ENCODE measurements at regions not wholly inside any gene's neighbourhood (a gene's known extent, or its start where the extent isn't known, plus 50 kb on each side); places are given as distances from the start of the nearest gene placed in this dataset.

DNA sequence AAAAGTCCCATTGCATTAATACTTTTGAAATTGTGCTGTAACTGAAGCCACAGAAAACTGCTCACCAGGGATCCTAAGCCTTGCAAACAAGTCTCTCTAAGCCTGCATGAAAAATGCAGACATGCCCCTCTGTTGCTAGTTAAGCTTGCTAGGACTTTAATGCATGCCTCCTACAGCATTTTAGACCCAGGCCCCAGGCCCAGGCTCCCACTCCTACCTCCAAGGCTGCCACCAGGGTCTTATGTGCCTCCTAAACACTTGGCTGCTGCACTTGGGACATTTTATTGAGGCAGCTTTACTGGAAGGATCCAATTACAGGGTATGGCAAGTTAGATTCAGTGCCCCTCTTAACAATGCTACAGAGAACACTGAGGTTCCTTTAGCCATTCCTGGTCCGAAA is 467.3 kb upstream of the CLINT1 start:
- H3K27ac ChIP-seq (ENCODE audit: control insufficient read depth, insufficient read depth), result no peak overlapping the region
- no peaks in the 10 kb centered on the region for H3K36me3 ChIP-seq (ENCODE audit: control insufficient read depth in 2 of 2, insufficient read depth in 2 of 2, low read length in 1 of 2)
- no TSS peak for BruUV-seq (replicated peaks)
- ATAC-seq (no peak), FAIRE-seq (no peak), DNase-seq (ENCODE audit: low read depth, low spot score) (no peak)
- intact Hi-C loops (cut with micrococcal nuclease; ENCODE audit: unreplicated experiment), result no loop called here
- RAD21 ChIA-PET (ENCODE audit: unreplicated experiment), result no interaction called here
- no peak overlapping the region for H3K9ac ChIP-seq (ENCODE audit: control insufficient read depth, insufficient read depth, low read length)
- H2AFZ ChIP-seq (ENCODE audit: control insufficient read depth, low read depth, low read length), result no peak overlapping the region
- no peak overlapping the region for H3K4me2 ChIP-seq (ENCODE audit: control insufficient read depth, insufficient read depth)
- CTCF ChIA-PET, result interaction anchor here (1.4 kb wide), 1 partner anchor 217 kb away, joined by 3 read pairs; no protein-coding TSS in a partner anchor
- no peaks in the 10 kb centered on the region for H3K4me1 ChIP-seq (ENCODE audit: control insufficient read depth, insufficient read depth, low read length)
- peaks cover 2% of the 10 kb centered on the region; the same call in 1 of the 3 replicates for H3K9me3 ChIP-seq (replicated peaks; ENCODE audit: control insufficient read depth, insufficient read depth, low read length)
- in situ Hi-C loops (cut with MboI), result no loop called here
- SMC1A ChIA-PET (ENCODE audit: uncharacterized antibody, unreplicated experiment), result interaction anchor here (0.9 kb wide), 1 partner anchor 151 kb away, joined by 3 read pairs; no protein-coding TSS in a partner anchor
- no peaks in the 10 kb centered on the region for H3K27me3 ChIP-seq (replicated peaks in 1 of 2; ENCODE audit: control insufficient read depth in 2 of 2, insufficient read depth in 2 of 2, low read length in 1 of 2)
- WGBS (ENCODE audit: insufficient coverage, insufficient replicate concordance, low lambda C conversion rate, missing lambda C conversion rate), result 42% methylated on average over 1 of the region's 1 CpG
- H4K20me1 ChIP-seq (ENCODE audit: control insufficient read depth, insufficient read depth), result no peaks in the 10 kb centered on the region
- H3K4me3 ChIP-seq, result no peak overlapping the region
- POLR2A ChIA-PET, result interaction anchor here (0.6 kb wide), 1 partner anchor 481 kb away, joined by 3 read pairs; no protein-coding TSS in a partner anchor
- H3K79me2 ChIP-seq (ENCODE audit: control insufficient read depth, insufficient read depth, low read length), result no peaks in the 10 kb centered on the region
- TF ChIP-seq, protein P1, sequence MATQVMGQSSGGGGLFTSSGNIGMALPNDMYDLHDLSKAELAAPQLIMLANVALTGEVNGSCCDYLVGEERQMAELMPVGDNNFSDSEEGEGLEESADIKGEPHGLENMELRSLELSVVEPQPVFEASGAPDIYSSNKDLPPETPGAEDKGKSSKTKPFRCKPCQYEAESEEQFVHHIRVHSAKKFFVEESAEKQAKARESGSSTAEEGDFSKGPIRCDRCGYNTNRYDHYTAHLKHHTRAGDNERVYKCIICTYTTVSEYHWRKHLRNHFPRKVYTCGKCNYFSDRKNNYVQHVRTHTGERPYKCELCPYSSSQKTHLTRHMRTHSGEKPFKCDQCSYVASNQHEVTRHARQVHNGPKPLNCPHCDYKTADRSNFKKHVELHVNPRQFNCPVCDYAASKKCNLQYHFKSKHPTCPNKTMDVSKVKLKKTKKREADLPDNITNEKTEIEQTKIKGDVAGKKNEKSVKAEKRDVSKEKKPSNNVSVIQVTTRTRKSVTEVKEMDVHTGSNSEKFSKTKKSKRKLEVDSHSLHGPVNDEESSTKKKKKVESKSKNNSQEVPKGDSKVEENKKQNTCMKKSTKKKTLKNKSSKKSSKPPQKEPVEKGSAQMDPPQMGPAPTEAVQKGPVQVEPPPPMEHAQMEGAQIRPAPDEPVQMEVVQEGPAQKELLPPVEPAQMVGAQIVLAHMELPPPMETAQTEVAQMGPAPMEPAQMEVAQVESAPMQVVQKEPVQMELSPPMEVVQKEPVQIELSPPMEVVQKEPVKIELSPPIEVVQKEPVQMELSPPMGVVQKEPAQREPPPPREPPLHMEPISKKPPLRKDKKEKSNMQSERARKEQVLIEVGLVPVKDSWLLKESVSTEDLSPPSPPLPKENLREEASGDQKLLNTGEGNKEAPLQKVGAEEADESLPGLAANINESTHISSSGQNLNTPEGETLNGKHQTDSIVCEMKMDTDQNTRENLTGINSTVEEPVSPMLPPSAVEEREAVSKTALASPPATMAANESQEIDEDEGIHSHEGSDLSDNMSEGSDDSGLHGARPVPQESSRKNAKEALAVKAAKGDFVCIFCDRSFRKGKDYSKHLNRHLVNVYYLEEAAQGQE (IDR thresholded peaks at IDR 0.05; ENCODE audit: low read depth, low read length), result no peak
- no peak for TF ChIP-seq GABPA (IDR thresholded peaks at IDR 0.05; ENCODE audit: low read depth)
- TF ChIP-seq IKZF2 (IDR thresholded peaks at IDR 0.05), result no peak
- no peak for TF ChIP-seq NFXL1 (IDR thresholded peaks at IDR 0.05; ENCODE audit: borderline replicate concordance)
- TF ChIP-seq, protein P2, sequence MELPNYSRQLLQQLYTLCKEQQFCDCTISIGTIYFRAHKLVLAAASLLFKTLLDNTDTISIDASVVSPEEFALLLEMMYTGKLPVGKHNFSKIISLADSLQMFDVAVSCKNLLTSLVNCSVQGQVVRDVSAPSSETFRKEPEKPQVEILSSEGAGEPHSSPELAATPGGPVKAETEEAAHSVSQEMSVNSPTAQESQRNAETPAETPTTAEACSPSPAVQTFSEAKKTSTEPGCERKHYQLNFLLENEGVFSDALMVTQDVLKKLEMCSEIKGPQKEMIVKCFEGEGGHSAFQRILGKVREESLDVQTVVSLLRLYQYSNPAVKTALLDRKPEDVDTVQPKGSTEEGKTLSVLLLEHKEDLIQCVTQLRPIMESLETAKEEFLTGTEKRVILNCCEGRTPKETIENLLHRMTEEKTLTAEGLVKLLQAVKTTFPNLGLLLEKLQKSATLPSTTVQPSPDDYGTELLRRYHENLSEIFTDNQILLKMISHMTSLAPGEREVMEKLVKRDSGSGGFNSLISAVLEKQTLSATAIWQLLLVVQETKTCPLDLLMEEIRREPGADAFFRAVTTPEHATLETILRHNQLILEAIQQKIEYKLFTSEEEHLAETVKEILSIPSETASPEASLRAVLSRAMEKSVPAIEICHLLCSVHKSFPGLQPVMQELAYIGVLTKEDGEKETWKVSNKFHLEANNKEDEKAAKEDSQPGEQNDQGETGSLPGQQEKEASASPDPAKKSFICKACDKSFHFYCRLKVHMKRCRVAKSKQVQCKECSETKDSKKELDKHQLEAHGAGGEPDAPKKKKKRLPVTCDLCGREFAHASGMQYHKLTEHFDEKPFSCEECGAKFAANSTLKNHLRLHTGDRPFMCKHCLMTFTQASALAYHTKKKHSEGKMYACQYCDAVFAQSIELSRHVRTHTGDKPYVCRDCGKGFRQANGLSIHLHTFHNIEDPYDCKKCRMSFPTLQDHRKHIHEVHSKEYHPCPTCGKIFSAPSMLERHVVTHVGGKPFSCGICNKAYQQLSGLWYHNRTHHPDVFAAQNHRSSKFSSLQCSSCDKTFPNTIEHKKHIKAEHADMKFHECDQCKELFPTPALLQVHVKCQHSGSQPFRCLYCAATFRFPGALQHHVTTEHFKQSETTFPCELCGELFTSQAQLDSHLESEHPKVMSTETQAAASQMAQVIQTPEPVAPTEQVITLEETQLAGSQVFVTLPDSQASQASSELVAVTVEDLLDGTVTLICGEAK (IDR thresholded peaks at IDR 0.05; ENCODE audit: borderline replicate concordance), result no peak
- no peak for TF ChIP-seq SUPT20H (IDR thresholded peaks at IDR 0.05; ENCODE audit: borderline replicate concordance, control insufficient read depth, low read depth, low read length)
- TF ChIP-seq TCF3 (IDR thresholded peaks at IDR 0.05; ENCODE audit: borderline replicate concordance, insufficient read depth, low read depth, low read length), result no peak
- TF ChIP-seq, protein P3, sequence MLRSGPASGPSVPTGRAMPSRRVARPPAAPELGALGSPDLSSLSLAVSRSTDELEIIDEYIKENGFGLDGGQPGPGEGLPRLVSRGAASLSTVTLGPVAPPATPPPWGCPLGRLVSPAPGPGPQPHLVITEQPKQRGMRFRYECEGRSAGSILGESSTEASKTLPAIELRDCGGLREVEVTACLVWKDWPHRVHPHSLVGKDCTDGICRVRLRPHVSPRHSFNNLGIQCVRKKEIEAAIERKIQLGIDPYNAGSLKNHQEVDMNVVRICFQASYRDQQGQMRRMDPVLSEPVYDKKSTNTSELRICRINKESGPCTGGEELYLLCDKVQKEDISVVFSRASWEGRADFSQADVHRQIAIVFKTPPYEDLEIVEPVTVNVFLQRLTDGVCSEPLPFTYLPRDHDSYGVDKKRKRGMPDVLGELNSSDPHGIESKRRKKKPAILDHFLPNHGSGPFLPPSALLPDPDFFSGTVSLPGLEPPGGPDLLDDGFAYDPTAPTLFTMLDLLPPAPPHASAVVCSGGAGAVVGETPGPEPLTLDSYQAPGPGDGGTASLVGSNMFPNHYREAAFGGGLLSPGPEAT (IDR thresholded peaks at IDR 0.05; ENCODE audit: low read depth), result no peak
- TF ChIP-seq, protein P4, sequence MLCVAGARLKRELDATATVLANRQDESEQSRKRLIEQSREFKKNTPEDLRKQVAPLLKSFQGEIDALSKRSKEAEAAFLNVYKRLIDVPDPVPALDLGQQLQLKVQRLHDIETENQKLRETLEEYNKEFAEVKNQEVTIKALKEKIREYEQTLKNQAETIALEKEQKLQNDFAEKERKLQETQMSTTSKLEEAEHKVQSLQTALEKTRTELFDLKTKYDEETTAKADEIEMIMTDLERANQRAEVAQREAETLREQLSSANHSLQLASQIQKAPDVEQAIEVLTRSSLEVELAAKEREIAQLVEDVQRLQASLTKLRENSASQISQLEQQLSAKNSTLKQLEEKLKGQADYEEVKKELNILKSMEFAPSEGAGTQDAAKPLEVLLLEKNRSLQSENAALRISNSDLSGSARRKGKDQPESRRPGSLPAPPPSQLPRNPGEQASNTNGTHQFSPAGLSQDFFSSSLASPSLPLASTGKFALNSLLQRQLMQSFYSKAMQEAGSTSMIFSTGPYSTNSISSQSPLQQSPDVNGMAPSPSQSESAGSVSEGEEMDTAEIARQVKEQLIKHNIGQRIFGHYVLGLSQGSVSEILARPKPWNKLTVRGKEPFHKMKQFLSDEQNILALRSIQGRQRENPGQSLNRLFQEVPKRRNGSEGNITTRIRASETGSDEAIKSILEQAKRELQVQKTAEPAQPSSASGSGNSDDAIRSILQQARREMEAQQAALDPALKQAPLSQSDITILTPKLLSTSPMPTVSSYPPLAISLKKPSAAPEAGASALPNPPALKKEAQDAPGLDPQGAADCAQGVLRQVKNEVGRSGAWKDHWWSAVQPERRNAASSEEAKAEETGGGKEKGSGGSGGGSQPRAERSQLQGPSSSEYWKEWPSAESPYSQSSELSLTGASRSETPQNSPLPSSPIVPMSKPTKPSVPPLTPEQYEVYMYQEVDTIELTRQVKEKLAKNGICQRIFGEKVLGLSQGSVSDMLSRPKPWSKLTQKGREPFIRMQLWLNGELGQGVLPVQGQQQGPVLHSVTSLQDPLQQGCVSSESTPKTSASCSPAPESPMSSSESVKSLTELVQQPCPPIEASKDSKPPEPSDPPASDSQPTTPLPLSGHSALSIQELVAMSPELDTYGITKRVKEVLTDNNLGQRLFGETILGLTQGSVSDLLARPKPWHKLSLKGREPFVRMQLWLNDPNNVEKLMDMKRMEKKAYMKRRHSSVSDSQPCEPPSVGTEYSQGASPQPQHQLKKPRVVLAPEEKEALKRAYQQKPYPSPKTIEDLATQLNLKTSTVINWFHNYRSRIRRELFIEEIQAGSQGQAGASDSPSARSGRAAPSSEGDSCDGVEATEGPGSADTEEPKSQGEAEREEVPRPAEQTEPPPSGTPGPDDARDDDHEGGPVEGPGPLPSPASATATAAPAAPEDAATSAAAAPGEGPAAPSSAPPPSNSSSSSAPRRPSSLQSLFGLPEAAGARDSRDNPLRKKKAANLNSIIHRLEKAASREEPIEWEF (IDR thresholded peaks at IDR 0.05; ENCODE audit: insufficient replicate concordance, low read depth, low read length), result no peak
